ENCODE measurements at regions not wholly inside any gene's neighbourhood (a gene's known extent, or its start where the extent isn't known, plus 50 kb on each side); places are given as distances from the start of the nearest gene placed in this dataset.

DNA sequence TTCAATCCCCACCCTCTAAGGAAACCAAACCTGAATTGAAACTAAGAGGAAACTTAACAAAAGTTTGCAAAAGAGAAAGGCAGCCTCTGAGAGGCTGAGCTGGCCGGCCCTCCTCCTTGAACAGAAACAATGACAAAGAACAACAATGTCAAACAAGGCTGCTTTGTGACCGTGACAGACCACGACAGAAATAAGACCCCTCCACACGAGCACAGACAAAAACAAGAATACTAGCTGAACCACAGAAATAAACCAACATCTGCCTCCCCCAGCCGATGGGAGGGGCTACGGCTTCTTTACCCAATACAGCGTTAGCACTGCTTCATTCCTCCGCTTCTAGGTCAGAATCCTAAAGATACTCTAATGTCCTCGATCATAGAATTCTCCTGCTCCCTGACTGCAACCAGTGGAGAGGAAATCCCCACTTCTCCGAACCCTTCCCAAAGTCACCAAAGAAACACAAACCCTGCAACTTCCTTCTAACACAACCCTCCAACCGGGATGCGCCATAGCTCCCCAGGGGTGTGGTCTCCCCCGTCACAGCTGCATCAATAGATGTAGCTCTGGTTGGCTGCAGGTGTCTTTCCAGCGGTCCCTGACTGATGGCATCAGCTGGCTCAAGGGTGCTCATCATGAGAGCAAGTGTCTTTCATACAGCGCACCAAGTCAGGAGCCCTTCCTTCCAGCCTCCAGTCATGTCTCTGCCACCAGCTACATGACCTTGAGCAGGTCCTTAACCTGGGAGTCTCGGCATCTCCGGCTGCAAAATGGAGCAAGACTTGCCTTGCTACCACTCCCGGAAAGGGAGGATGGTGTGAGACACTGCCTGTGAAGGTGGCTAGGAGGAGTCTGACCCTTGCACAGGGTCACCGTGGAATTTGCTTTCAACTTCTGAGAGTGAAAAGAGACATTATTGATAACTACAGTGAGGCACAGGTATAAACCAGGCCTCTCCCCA lies 198.6 kb downstream of the HAUS1 start:
- peaks cover 8% of the 10 kb centered on the region; the same call in 1 of the 2 replicates for H3K27me3 ChIP-seq (ENCODE audit: insufficient read depth, low read length)
- H4K20me1 ChIP-seq (ENCODE audit: insufficient read depth): no peaks in the 10 kb centered on the region
- H3K27ac ChIP-seq (ENCODE audit: low read depth, low read length): no peak overlapping the region
- H3K36me3 ChIP-seq (ENCODE audit: control insufficient read depth in 1 of 2, insufficient read depth in 2 of 2, low read length in 2 of 2): no peaks in the 10 kb centered on the region
- ChIA-PET CTCF (no interaction called here), POLR2A (no interaction called here), RAD21 (ENCODE audit: low non-redundant PET in 1 of 2, low total read pairs in 2 of 2, uncharacterized antibody in 2 of 2, unreplicated experiment in 2 of 2) (no interaction called here)
- H3K79me2 ChIP-seq (ENCODE audit: insufficient read depth, low read length): no peaks in the 10 kb centered on the region
- H3K9ac ChIP-seq (ENCODE audit: low read length): no peak overlapping the region
- H2AFZ ChIP-seq (ENCODE audit: low read depth, low read length, poor library complexity, severe bottlenecking): no peak overlapping the region
- TF ChIP-seq SRF (IDR thresholded peaks at IDR 0.05; ENCODE audit: low read depth) (no peak), POLR2AphosphoS5 (IDR thresholded peaks at IDR 0.05; ENCODE audit: low read depth, low read length) (no peak), EGR1 (IDR thresholded peaks at IDR 0.05; ENCODE audit: low read depth) (no peak), EZH2 (IDR thresholded peaks at IDR 0.05) (no peak), SIN3A (IDR thresholded peaks at IDR 0.05; ENCODE audit: low read depth) (no peak), SP1 (IDR thresholded peaks at IDR 0.05; ENCODE audit: low read depth) (no peak), ZFX (IDR thresholded peaks at IDR 0.05) (no peak), EZH2phosphoT487 (IDR thresholded peaks at IDR 0.05; ENCODE audit: borderline replicate concordance) (no peak), YY1 (IDR thresholded peaks at IDR 0.05; ENCODE audit: extremely low read depth, insufficient replicate concordance, low read depth, low read length) (no peak), ELF1 (IDR thresholded peaks at IDR 0.05; ENCODE audit: borderline replicate concordance, low read depth) (no peak), RAD21 (IDR thresholded peaks at IDR 0.05; ENCODE audit: low read depth) (no peak), TCF7L2 (IDR thresholded peaks at IDR 0.05; ENCODE audit: borderline replicate concordance, extremely low read depth, insufficient read depth, insufficient read length) (no peak), ZNF274 (IDR thresholded peaks at IDR 0.05; ENCODE audit: low read depth, low read length) (no peak), FOSL1 (IDR thresholded peaks at IDR 0.05; ENCODE audit: low read depth) (no peak), CBX3 (IDR thresholded peaks at IDR 0.05; ENCODE audit: low read depth) (no peak), POLR2A (IDR thresholded peaks at IDR 0.05; ENCODE audit: borderline replicate concordance, extremely low read depth, insufficient read depth, insufficient read length) (no peak)
- TF ChIP-seq, protein P1, sequence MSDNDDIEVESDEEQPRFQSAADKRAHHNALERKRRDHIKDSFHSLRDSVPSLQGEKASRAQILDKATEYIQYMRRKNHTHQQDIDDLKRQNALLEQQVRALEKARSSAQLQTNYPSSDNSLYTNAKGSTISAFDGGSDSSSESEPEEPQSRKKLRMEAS (IDR thresholded peaks at IDR 0.05): no peak
- TF ChIP-seq, protein P2, sequence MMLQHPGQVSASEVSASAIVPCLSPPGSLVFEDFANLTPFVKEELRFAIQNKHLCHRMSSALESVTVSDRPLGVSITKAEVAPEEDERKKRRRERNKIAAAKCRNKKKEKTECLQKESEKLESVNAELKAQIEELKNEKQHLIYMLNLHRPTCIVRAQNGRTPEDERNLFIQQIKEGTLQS (IDR thresholded peaks at IDR 0.05): no peak
- TF ChIP-seq, protein P3, sequence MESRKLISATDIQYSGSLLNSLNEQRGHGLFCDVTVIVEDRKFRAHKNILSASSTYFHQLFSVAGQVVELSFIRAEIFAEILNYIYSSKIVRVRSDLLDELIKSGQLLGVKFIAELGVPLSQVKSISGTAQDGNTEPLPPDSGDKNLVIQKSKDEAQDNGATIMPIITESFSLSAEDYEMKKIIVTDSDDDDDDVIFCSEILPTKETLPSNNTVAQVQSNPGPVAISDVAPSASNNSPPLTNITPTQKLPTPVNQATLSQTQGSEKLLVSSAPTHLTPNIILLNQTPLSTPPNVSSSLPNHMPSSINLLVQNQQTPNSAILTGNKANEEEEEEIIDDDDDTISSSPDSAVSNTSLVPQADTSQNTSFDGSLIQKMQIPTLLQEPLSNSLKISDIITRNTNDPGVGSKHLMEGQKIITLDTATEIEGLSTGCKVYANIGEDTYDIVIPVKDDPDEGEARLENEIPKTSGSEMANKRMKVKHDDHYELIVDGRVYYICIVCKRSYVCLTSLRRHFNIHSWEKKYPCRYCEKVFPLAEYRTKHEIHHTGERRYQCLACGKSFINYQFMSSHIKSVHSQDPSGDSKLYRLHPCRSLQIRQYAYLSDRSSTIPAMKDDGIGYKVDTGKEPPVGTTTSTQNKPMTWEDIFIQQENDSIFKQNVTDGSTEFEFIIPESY (IDR thresholded peaks at IDR 0.05; ENCODE audit: extremely low read depth, insufficient replicate concordance, low read length): no peak
- TF ChIP-seq, protein P4, sequence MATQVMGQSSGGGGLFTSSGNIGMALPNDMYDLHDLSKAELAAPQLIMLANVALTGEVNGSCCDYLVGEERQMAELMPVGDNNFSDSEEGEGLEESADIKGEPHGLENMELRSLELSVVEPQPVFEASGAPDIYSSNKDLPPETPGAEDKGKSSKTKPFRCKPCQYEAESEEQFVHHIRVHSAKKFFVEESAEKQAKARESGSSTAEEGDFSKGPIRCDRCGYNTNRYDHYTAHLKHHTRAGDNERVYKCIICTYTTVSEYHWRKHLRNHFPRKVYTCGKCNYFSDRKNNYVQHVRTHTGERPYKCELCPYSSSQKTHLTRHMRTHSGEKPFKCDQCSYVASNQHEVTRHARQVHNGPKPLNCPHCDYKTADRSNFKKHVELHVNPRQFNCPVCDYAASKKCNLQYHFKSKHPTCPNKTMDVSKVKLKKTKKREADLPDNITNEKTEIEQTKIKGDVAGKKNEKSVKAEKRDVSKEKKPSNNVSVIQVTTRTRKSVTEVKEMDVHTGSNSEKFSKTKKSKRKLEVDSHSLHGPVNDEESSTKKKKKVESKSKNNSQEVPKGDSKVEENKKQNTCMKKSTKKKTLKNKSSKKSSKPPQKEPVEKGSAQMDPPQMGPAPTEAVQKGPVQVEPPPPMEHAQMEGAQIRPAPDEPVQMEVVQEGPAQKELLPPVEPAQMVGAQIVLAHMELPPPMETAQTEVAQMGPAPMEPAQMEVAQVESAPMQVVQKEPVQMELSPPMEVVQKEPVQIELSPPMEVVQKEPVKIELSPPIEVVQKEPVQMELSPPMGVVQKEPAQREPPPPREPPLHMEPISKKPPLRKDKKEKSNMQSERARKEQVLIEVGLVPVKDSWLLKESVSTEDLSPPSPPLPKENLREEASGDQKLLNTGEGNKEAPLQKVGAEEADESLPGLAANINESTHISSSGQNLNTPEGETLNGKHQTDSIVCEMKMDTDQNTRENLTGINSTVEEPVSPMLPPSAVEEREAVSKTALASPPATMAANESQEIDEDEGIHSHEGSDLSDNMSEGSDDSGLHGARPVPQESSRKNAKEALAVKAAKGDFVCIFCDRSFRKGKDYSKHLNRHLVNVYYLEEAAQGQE (IDR thresholded peaks at IDR 0.05; ENCODE audit: low read depth): no peak
- no peak overlapping the region for H3K4me2 ChIP-seq (ENCODE audit: low read length)
- ATAC-seq (no peak), DNase-seq (ENCODE audit: low read depth, low spot score) (no peak)
- H3K9me2 ChIP-seq (ENCODE audit: insufficient read depth): no peaks in the 10 kb centered on the region
- no TSS peak for BruUV-seq (replicated peaks)
- no peak overlapping the region for H3K4me3 ChIP-seq (replicated peaks in 1 of 2; ENCODE audit: low read depth in 1 of 2, low read length in 2 of 2)
- H3K9me3 ChIP-seq (ENCODE audit: control insufficient read depth in 1 of 2, insufficient read depth in 1 of 2, low read depth in 1 of 2, low read length in 2 of 2): no peaks in the 10 kb centered on the region
- intact Hi-C loops (cut with micrococcal nuclease): no loop called here
- no peaks in the 10 kb centered on the region for H3K4me1 ChIP-seq (ENCODE audit: control insufficient read depth in 1 of 2, insufficient read depth in 2 of 2, low read length in 2 of 2)

Data from HCT116 (cell line).